ENCODE measurements at regions not wholly inside any gene's neighbourhood (a gene's known extent, or its start where the extent isn't known, plus 50 kb on each side); places are given as distances from the start of the nearest gene placed in this dataset.

DNA sequence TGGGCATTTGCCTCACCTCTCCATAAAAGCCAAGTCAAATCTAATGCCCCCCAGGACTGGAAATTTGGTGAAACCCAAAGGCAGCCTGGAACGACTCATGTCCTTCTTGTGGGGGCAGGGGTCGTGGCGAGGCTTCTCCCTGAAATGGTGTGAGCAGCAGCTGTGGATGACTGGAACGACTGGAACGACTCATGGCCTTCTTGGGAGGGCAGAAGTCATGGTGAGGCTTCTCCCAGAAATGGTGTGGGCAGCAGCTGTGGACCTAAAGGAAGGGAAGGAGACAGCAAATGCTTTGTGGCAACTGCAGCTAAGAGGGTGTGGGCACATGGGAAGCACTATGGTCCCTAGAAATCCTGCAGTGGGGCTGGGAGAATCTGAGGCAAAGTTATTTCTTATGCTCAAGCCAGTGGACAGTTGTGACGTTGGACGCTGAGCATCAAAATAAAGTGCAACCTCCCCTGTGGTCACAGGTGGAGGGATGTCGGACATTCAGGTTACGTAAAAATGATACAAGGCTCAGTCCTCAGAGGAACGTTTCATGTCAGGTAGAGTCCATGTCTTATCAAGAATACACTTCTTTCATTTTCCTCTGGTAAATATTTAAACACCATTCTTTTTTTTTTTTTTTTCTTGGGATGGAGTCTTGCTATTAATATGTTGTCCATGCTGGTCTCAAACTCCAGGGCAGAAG lies 107.0 kb upstream of the KIF5B start:
- TF ChIP-seq TOX (CRISPR knock-in tag; IDR thresholded peaks at IDR 0.05; ENCODE audit: borderline replicate concordance) (no peak), ZFP30 (CRISPR knock-in tag; IDR thresholded peaks at IDR 0.05) (no peak), RARB (CRISPR knock-in tag; IDR thresholded peaks at IDR 0.05) (no peak), ZNF8 (CRISPR knock-in tag; IDR thresholded peaks at IDR 0.05) (no peak), ARNTL (CRISPR knock-in tag; IDR thresholded peaks at IDR 0.05; ENCODE audit: borderline replicate concordance, low read depth) (no peak), ZC3H10 (CRISPR knock-in tag; IDR thresholded peaks at IDR 0.05) (no peak), TCF4 (CRISPR knock-in tag; IDR thresholded peaks at IDR 0.05; ENCODE audit: borderline replicate concordance) (no peak)

Data from SK-N-SH treated with all-trans-retinoic acid at 6 μM for 48 hours (cell line).